Spleen (tissue), 7 donors: ENCODE measurements at regions not wholly inside any gene's neighbourhood (a gene's known extent, or its start where the extent isn't known, plus 50 kb on each side); places are given as distances from the start of the nearest gene placed in this dataset.

ENCODE experiments used
- CTCF ChIP-seq, 11 experiments: fragments of 200-600 bp in 7 of 11; fragments of 450-650 bp in 4 of 11; sonication (generic) in 4 of 11; IDR thresholded peaks in 8 of 11; conservative IDR thresholded peaks in 3 of 11; 1 replicate in 7 of 11; 2 replicates in 4 of 11; pipeline versions ENCODE4 v1.4.0 to v1.8.0; 2016 to 2021; ENCODE audit warnings: antibody characterized with exemption in 11 of 11, inconsistent platforms in 4 of 11, mild to moderate bottlenecking in 1 of 11
- POLR2A ChIP-seq, 3 donors: fragments of 450-650 bp; IDR thresholded peaks; one replicate each; pipeline ENCODE4 v1.5.1; 2017; ENCODE audit warnings: antibody characterized with exemption in 3 of 3, mild to moderate bottlenecking in 1 of 3
- donor health status: DM: no; HTN: no; CAD: no; lungs with moderate emphysema.
- donor health status: DM: no; HTN: no; CAD: no.
- donor health status: DM: no; HTN: no; CAD: no.

- TF ChIP-seq CTCF (IDR thresholded peaks at IDR 0.05 in 8 of 11, conservative IDR thresholded peaks at IDR 0.05 in 3 of 11) (no peak), POLR2A (IDR thresholded peaks at IDR 0.05) (no peak)
These were observed 148.6 kb downstream of the DHX35 start for GRCh38 chr20:39110819-39111136.
